H54 (cell line): ENCODE measurements at regions not wholly inside any gene's neighbourhood (a gene's known extent, or its start where the extent isn't known, plus 50 kb on each side); places are given as distances from the start of the nearest gene placed in this dataset.

ENCODE experiments used
- DNase-seq: peaks from one replicate; pipeline ENCODE4 v3.0.0; 2011; ENCODE audit warnings: low spot score, mixed read lengths; ENCODE audit not compliant: insufficient read length
- FAIRE-seq: peaks from 3 replicates; lab custom pipeline; 2011; peaks lifted over from hg19 to GRCh38; lab: Jason Lieb, UNC
- POLR2A ChIP-seq: IDR thresholded peaks from 2 replicates; pipeline ENCODE4 v1.6.1; 2011; ENCODE audit warnings: low read depth, mild to moderate bottlenecking, low read length

GRCh38 chr10:91013985-91014384 lies 93.1 kb upstream of the ANKRD1 start:
- TF ChIP-seq POLR2A: no peak
- DNase-seq (no peak), FAIRE-seq (no peak)

- no peak for FAIRE-seq
- DNase-seq: no peak
- TF ChIP-seq POLR2A: no peak
Measured at GRCh38 chr10:91017198-91017597, 96.3 kb upstream of the ANKRD1 start.

GRCh38 chr10:91021901-91022300 lies 101.0 kb upstream of the ANKRD1 start:
- no peak for TF ChIP-seq POLR2A
- DNase-seq (no peak), FAIRE-seq (no peak)

- FAIRE-seq (no peak), DNase-seq (no peak)
- TF ChIP-seq POLR2A: no peak
Measured at GRCh38 chr10:91022390-91022789, 101.5 kb upstream of the ANKRD1 start.

- FAIRE-seq: no peak
- no peak for TF ChIP-seq POLR2A
- no peak for DNase-seq
Measured at GRCh38 chr10:91022924-91023699, 102.2 kb upstream of the ANKRD1 start.

GRCh38 chr10:91023700-91024398 lies 103.0 kb upstream of the ANKRD1 start:
- FAIRE-seq: no peak
- no peak for DNase-seq
- no peak for TF ChIP-seq POLR2A

- FAIRE-seq: no peak
- DNase-seq: no peak
- TF ChIP-seq POLR2A: no peak
Measured at GRCh38 chr10:91024541-91024940, 103.7 kb upstream of the ANKRD1 start.

- no peak for DNase-seq
- no peak for FAIRE-seq
- no peak for TF ChIP-seq POLR2A
Measured at GRCh38 chr10:91032611-91033206, 111.8 kb upstream of the ANKRD1 start.

- no peak for TF ChIP-seq POLR2A
- FAIRE-seq (no peak), DNase-seq (no peak)
Measured at GRCh38 chr10:91033324-91033950, 112.5 kb upstream of the ANKRD1 start.

GRCh38 chr10:91034042-91034441 lies 113.2 kb upstream of the ANKRD1 start:
- DNase-seq (no peak), FAIRE-seq (no peak)
- TF ChIP-seq POLR2A: no peak

- no peak for FAIRE-seq
- TF ChIP-seq POLR2A: no peak
- peak; percentile 9 for DNase-seq
Measured at GRCh38 chr10:91034494-91035159, 113.7 kb upstream of the ANKRD1 start.

GRCh38 chr10:91035650-91036292 lies 114.9 kb upstream of the ANKRD1 start:
- FAIRE-seq: no peak
- no peak for TF ChIP-seq POLR2A
- DNase-seq: no peak

GRCh38 chr10:91036807-91037411 lies 116.0 kb upstream of the ANKRD1 start:
- FAIRE-seq (no peak), DNase-seq (no peak)
- no peak for TF ChIP-seq POLR2A

GRCh38 chr10:91038971-91039370 lies 118.1 kb upstream of the ANKRD1 start:
- no peak for TF ChIP-seq POLR2A
- DNase-seq (no peak), FAIRE-seq (no peak)
